A172 (cell line): ENCODE measurements at regions not wholly inside any gene's neighbourhood (a gene's known extent, or its start where the extent isn't known, plus 50 kb on each side); places are given as distances from the start of the nearest gene placed in this dataset.
"Not testable (repeated sequence)": the region's sequence is repeated elsewhere in the genome, so short reads cannot be mapped to it uniquely, and the experiment has no call there.

ENCODE experiments used
- DNase-seq: peaks from one replicate; pipeline ENCODE4 v3.0.0-alpha.2; 2015; ENCODE audit warnings: low spot score

- no peak for DNase-seq
Measured at GRCh38 chr5:122600924-122601323, 174.0 kb upstream of the SNX2 start.

GRCh38 chr5:122602700-122603099 lies 172.2 kb upstream of the SNX2 start:
- no peak for DNase-seq

GRCh38 chr5:122605236-122605635 lies 169.6 kb upstream of the SNX2 start:
- no peak for DNase-seq

GRCh38 chr5:122607818-122608217 lies 167.1 kb upstream of the SNX2 start:
- no peak for DNase-seq

- DNase-seq, result no peak
Measured at GRCh38 chr5:122608222-122608621, 166.7 kb upstream of the SNX2 start.

GRCh38 chr5:122611406-122611805 lies 163.5 kb upstream of the SNX2 start:
- DNase-seq, result no peak

- DNase-seq, result no peak
Measured at GRCh38 chr5:122612901-122613300, 162.0 kb upstream of the SNX2 start.

- no peak for DNase-seq
Measured at GRCh38 chr5:122615146-122615545, 159.7 kb upstream of the SNX2 start.

- DNase-seq, result no peak
Measured at GRCh38 chr5:122615832-122616231, 159.0 kb upstream of the SNX2 start.

- DNase-seq, result not testable (repeated sequence)
Measured at GRCh38 chr5:122618046-122618445, 156.8 kb upstream of the SNX2 start.

- not testable (repeated sequence) for DNase-seq
Measured at GRCh38 chr5:122620768-122621167, 154.1 kb upstream of the SNX2 start.

- DNase-seq, result not testable (repeated sequence)
Measured at GRCh38 chr5:122628714-122629113, 146.2 kb upstream of the SNX2 start.

- no peak for DNase-seq
Measured at GRCh38 chr5:122629121-122629677, 145.7 kb upstream of the SNX2 start.

GRCh38 chr5:122638581-122638980 lies 136.3 kb upstream of the SNX2 start:
- DNase-seq, result no peak

GRCh38 chr5:122639033-122639432 lies 135.8 kb upstream of the SNX2 start:
- no peak for DNase-seq

GRCh38 chr5:122639864-122640263 lies 135.0 kb upstream of the SNX2 start:
- no peak for DNase-seq

GRCh38 chr5:122649080-122649479 lies 125.8 kb upstream of the SNX2 start:
- DNase-seq, result peak; percentile 2

- DNase-seq, result no peak
Measured at GRCh38 chr5:122653087-122654017, 121.5 kb upstream of the SNX2 start.

- no peak for DNase-seq
Measured at GRCh38 chr5:122656160-122656559, 118.7 kb upstream of the SNX2 start.

GRCh38 chr5:122656577-122656976 lies 118.3 kb upstream of the SNX2 start:
- DNase-seq, result no peak

GRCh38 chr5:122661496-122662180 lies 113.2 kb upstream of the SNX2 start:
- no peak for DNase-seq

- no peak for DNase-seq
Measured at GRCh38 chr5:122665051-122665450, 109.8 kb upstream of the SNX2 start.

- no peak for DNase-seq
Measured at GRCh38 chr5:122668552-122668951, 106.3 kb upstream of the SNX2 start.
